Stimulated activated naive CD4-positive, alpha-beta T cell treated with Interleukin-2 at 50 U/mL for 16 hours (primary cell): ENCODE measurements at regions not wholly inside any gene's neighbourhood (a gene's known extent, or its start where the extent isn't known, plus 50 kb on each side); places are given as distances from the start of the nearest gene placed in this dataset.

Experiments
- DNase-seq: peaks from one replicate; lab custom pipeline; 2025; lab: John Stamatoyannopoulos, UW

DNA sequence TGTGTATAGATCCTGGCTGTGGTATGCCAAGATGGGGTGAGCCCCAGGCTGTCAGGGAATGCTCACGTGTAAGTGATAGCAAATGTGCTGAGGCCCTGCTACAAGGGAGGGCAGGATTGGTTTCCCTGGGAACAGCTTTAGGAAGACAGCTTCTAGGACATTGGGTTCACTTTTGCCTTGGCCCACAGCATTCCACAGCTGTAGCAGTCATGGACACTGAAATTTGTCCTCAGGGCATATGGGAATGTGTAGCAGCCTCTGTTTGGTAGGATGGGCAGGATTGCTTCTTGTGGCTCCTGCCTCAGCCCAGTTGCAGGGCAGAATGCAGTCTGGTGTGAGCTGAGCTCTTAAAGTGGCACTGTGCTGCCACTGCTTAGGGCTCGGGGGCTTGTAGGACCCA is 1061.7 kb upstream of the WWC1 start:
- DNase-seq = no peak

DNA sequence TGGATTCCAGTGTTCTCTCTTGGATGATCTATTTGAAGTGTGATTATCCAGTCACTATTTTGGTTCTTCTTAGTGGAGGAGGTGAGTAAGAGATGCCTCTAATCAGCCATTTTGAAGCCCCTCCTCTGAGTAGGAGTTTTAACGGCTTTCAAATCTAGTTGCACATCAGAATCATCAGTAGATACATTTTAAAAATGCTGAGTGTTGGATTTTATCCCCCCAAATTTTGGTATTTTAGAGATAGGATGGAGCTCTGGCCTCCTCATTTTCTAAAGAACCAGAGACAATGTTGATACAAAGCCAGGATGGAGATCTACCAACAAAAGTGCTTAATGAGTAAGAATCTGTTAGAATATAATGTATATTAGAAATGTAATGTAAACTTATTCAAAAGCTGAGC is 1061.0 kb upstream of the WWC1 start:
- DNase-seq = no peak

DNA sequence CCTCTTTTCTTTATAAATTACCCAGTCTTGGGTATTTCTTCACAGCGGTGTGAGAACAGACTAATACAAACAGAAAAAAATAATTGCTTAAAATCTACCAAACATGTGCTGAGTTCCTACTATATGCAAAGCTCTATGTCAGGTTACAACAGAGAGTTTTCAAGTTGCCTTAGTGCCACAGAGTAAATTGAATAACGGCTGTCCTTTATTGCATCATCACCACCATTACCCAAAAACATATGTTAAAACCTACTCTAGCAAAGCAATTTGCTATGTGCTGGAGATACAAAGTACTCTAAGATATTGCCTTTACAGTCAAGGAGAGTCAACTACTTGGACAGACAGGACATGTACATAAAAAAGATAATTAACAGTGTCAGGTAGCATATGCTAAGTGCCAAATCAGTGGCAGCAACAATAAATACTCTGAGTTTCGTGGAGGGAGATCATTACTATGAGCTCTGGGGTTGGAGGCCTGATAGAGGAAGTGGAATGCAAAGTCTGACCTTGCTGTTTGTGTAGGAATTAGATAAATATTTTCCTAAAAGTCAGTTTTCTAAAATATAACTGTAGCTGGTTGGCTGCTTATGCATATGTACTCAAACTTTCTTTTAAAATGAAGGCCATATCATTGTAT is 1058.7 kb upstream of the WWC1 start:
- no peak for DNase-seq

DNA sequence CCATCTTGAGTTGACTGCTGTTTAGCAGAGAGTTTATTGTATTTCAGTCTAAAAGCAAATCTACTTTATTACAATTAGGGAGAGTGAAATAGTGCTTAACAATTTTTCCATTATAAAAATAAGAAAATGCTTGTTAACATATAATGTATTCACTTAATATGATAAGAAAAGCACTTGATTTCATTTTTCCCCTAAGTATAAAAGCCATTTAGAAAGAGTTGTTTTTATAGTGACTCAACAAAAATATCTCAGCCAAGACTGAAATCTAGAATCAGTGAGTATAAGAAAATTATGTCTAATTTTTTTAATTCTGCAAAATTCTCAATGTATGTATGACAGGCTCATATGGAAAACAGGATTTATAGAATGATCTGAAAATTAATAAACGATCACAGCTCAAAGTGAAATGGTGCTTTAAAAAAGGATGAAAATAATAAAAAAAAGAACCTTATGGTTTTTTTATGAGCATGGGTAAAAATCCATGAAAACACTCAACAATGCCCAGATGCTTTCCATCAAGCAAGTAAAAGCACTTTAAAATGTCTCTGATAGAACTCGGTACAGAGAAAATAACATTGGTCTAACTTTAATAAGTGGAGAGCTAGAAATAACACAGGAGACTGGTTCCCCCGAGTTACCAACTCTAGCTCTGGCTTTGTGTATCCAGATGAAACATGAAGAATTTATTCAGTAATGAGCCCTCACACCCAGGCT is 1057.8 kb upstream of the WWC1 start:
- no peak for DNase-seq

DNA sequence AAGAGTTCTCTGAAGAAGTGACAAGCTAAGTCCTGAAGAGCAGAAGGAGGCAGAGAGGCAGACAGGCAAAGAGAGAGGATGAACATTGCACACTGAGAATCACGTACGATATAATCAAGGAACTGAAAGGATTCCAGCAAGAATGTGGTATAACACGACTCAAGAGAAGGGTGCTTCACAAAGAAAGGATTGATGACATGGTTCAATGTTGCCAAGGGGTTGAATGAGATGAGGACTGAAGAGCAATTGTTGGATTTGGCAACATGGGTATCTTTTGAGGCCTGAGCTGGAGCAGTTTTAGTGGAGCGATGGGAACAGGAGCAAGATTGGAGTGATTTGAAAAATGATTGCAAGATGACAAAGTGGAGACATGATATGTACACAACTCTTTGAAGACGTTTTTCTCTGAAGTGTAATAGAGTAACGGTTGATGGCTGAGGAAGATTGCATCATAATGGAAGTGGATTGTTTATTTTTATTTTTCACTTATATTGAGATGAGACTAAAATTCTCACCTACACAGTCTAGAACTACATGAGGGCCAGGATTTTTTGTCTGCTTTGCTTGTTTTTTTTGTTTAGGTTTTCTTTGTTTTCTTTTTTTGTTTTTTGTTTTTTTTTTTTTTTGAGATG is 1049.9 kb upstream of the WWC1 start:
- no peak for DNase-seq

DNA sequence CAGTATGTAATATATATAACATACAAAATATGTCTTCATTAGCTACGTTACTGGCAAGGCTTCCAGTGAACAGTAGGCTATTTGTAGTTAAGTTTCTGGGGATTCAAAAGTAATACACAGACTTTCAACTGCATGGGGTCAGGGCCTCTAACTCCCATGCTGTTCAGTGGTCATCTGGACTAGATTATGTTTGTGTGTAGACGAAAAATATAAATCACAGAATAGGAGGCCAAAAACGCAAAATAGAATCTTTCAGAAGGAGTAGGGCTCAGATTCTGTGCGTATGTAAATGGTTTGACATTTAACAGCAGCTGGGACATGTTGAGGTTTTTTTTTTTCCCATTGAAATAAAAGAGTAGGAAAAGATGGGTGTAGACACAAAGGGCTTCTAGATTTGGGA is 1048.7 kb upstream of the WWC1 start:
- no peak for DNase-seq

DNA sequence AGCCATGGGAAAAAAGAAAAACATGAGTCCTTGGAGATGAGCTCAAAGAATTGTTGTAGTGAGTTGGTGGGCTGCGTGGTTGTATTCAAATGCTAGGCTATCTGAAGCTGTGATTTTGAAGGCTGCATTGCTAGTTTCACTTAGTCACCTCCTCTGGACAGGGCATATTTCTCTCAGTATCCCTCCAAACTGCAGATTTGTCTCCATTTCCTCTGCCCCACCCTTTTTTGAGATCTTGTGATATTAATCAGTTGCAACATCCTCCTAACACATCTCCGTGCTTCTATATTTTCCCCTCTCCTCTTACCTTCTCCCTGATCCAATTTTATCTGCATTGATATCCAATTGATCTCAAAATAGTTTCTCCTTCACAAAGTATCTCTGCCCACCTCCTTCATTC is 1048.0 kb upstream of the WWC1 start:
- no peak for DNase-seq

DNA sequence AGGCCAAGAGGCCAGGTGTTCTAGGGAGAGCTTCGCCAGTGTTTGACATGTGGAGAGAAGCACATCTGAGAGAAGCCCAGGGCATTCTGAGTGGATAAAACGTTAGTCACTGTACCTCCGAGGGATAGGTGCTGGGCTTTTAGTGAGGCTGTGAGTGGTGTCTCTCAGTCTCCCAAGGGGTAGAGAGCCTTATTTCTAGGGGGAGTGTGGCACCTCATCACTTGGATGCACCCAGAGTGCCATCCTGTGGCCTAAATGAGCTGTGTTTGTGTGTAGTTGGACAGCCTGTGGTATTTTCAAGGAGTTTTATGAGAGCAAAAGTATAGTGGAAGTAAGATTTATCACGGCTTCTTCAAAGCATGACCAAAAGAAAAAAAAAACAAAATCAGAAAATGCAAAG is 1046.9 kb upstream of the WWC1 start:
- no peak for DNase-seq

DNA sequence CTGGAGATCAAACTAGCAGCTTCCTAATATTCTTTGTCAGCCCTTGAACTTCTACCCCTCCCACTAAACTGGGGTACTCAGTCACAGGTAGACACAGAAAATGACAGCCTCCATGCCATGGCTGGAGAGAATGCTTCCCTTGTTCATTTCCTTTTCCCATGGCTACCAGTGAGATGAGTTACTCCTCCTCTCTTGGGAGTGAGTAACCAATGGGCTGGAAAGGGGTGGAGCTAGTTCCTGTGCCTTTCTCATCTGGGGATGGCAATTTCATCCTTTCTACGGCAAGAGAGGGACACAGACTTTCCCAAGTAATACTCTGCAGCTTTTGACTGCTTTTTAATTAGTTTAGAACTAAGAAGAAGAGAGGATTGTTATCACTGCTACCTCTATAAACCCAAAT is 1045.6 kb upstream of the WWC1 start:
- no peak for DNase-seq

DNA sequence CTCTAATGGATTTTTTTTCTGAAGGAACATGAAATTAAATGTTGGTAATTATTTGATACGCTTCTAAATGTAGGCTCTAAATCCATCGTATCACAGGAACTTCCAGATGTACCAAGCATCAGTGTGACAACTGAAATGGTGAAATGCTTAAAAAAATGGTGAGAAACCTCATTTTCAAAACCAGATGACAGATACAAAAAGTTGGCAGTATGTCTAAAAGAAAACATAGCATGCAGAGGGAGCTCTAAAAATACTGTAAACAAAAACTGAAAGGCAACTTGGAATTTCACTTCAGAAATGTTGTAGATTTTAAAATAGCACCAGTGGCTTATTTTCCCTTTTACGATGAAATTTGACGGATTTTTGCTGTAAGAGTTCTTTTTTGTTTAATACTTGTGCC is 1043.6 kb upstream of the WWC1 start:
- DNase-seq = no peak

DNA sequence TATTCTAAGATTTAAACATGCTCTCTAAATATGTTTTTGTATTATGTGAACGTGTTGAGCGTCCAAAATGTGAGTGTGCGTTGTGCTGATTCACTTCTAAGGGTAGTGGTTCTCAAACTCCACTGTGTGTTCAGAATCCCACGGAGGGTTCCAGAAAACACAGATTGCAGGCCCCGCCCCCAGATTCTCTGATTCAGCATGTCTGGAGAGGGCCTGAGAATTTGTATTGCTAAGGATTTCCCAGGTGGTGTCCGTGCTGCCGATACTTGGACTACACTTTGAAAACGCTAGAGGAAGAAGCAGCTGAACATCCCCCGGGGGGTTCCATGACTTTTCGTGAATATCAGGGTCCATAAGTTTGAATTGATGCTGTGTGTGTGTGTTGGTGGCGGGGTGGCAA is 1043.2 kb upstream of the WWC1 start:
- DNase-seq = no peak

DNA sequence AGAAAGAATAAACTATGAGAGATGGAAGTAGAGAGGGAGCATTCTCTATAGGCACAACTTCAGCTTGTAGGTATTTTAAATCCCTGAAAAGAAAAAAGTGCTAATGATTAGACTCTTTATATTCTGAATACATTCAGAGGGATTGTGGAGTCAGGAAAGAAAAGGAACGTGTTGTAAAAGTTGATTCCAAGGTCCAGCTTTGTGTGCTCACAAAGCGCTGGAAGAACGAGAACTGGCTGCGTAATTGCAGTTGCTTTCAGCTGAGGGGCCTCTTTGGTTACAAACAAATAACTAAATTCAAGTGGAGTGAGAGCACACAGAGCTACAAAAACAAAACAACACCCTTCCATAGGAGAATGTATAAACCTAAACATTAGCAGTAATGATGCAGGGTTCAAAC is 1040.4 kb upstream of the WWC1 start:
- no peak for DNase-seq

DNA sequence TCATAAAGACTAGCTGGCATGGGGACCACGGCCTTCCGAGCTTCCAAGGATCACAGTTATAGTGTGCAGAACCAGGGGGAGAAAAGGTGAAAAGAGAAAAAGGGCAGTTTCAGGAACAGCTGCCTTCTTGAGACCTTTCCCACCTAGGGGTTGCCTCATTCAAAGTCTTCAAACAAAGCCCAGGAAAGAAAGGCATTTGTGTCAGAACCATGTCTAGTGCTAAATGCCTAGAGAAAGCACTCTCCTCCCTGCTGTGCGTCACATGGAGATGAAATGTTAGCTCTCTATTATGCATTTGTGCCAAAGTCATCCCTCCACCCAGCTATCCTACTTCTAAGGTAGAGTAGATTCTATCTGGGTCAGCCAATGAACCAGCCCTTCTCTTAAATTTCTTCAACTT is 1037.3 kb upstream of the WWC1 start:
- no peak for DNase-seq

DNA sequence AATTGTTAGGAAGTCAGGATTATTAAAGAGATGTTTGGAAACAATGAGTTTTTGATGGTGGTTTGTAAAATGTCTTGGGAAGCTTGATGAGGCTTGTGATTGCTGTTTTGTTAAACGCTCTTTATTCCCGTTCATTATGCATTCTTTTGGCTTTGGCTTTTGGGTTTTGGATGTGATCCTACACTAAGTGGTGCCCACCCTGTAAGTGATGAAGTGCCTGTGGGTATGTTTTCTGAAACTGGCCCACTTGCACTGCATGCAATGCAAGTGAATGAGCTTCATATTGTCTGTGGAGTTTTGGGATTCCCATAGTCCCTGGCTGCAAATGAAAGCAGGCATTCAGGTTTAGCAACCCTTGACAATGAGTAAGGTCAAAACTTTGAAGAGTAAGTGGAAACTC is 1035.5 kb upstream of the WWC1 start:
- no peak for DNase-seq

DNA sequence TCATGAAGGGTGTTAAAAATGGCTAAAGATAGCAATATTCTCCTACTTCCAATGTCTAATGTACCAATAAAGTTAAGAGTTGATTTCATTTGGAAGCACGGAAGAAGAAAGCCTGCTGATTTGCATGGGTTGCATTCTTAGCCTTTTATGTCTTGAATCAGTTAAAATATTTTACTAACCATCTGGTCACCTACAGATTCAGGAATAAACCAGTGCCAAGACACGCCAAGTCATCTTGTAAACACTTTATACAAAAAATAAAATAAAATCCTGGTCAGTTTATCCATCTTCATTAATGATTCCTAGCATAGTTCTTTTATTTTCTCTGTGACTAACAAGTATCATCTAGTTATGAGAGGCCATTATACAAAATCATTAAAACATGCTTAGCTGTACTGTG is 1031.6 kb upstream of the WWC1 start:
- no peak for DNase-seq

DNA sequence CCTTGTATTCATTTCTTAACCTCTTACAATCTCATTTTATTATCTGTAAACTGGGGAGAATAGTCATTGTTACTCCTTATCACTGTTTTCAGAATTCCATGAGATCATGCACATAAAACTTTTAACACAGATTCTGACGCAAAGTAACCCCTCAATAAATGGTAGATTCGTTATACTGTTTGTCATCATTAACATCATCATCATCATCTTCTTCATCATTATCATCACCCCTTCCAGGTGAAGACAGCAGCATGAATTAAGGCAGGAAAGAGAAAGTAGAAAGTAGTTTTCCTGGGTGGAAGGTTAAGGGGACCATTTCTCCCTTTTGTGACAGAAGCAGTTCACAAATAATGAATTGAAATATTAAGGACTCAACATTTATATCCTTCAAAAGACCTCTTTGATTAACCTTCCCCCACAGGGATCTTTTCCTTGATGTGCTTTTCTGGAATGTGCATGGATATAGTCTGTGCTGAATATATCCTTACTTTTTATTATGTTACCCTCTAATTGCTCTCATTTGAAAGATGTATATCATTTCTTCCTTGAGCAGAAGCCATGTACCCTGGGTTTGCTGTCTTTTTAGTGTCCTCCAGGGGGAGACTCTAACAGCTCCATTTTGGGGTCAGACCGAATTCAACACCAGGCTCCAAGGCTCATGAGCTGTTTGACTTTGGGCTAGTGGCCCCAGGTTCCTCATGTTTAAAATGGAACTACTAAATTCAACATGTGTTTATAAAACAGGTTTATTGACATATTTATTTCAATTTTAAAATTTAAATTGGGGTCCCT is 1029.9 kb upstream of the WWC1 start:
- no peak for DNase-seq

DNA sequence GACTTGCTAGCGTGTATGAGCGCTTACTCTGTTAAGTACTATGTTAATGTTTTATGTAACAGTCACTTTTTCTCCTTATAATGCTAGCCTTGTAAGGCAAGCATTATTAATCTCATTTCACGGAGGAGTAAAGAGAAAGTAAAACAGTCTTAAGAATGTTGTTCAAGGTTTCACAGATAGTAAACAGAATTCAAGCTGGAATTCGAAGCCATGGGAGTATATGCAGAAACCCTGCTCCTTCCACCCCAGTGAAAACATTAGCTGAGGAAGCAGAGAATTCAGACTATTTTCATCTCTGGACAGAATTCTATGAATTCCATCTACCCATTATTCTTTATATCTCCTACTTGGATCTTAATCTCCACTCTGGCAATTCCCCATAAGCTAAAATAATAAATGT is 1028.3 kb upstream of the WWC1 start:
- DNase-seq = no peak

DNA sequence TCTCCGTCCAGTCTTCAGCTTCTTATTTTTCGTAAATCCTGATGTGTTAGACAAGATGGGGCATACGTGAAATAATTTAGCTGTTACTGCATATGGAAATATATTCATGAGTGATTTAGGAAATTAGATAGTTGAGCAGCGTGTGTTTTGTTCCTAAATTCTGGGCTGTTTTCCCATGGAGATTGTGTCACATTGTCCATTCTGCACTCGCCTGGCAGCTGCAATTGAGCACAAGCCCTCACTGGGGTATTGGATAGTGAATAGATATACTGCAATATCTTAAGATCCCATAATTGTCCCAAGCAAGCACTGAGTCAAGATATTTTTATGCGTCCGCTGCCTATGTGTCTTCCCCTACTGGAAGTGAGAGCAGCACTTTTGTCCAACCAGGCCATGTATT is 1027.1 kb upstream of the WWC1 start:
- no peak for DNase-seq

DNA sequence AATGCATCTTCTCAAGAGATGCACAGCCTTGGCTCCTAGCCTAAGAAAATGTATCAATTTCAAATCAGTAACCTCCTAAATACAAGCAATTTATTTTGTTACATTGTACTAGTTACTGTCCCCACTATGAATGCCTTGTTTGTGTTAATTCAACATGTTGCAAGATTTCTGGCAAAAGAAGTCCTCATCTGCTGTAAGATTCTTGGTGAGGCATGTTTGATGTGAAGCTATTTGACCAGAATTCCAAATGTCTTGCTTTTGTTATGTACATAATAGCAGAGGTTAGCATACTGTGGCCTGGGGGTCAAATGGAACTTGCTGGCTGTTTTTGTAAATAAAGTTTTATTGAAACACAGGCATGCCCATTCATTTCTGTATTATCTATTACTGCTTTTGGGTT is 1023.1 kb upstream of the WWC1 start:
- DNase-seq = no peak

DNA sequence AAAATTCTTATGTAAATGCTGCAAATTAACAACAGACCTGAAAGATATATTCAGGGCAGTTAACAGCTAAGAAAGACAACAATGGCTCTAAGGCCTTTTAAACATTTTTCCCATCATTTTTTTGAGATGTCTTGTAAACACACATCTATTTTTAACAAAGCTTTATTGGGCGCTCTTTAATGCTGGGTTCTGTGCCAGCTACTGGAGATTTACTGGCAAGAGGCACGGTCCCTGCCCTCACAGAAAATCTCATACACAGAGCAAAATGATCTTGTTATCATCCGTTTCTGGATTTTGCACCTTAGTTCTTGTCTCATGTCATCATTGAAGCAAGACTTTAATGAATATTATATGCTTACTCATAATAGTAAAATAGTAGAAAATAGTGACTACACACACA is 1022.3 kb upstream of the WWC1 start:
- DNase-seq = no peak

DNA sequence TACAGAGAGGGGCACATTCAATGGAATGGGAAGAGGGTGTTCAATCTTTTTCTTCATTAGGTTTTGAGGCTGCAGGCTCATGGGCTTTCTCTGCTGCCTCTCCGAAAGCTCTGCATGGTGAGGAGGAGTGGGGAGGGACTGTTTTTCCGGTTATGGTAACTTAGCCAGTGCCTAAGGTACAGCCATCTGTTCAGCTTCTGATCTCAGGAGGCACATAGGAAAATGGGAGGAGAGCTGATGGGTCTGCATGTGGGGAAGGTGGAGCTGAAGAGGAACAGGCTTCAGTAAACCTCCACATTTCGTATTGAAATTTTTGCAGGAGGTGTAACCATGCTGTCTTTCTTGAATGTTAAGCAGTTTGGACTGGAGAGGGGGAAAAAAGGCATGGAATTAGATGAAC is 1020.4 kb upstream of the WWC1 start:
- no peak for DNase-seq

DNA sequence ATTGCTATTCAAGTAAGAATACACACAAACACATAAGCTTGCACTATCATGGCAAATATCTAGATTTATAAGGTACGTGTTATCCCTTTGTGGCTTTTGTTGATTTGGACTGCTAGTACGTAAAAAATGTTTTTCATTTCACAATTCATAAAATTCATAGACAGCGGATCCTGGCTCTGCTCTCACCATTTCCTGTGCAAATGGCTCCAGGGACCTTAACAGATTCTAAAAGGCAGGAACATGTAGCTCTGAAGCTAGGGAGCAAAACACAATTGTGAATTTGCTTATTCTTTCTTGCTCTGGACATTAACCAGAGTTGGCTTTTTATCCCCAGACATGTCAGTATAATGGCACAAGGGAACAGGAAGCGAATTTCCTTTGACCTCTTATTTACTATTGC is 1019.9 kb upstream of the WWC1 start:
- DNase-seq = no peak

DNA sequence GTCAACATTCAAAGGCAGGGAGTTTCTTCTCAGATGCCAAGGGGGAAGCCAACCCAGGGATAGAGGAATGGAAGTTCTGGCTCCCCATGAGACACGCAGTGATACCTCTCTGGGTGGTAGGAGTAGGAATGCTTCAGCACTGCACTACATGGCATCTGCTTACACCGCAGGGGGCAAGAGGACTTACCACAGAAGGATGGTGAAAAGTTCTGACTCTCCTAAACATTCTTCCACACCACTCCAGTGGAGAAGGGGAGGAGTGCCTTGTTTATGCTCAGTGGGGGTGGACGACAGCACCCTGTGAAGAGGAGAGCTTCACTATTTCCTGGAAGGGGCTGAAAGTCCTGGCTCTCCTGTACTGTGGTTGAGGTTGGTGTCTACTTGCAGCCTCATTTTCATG is 1011.3 kb upstream of the WWC1 start:
- DNase-seq = no peak
